Fibroblast of the aortic adventitia (primary cell): ENCODE measurements at regions not wholly inside any gene's neighbourhood (a gene's known extent, or its start where the extent isn't known, plus 50 kb on each side); places are given as distances from the start of the nearest gene placed in this dataset.
"Not testable (repeated sequence)": the region's sequence is repeated elsewhere in the genome, so short reads cannot be mapped to it uniquely, and the experiment has no call there.

Experiments used
- DNase-seq: peaks from one replicate; pipeline ENCODE4 v3.0.0-alpha.2; 2010; ENCODE audit warnings: low read depth
- H3K4me3 ChIP-seq: 2 replicates; pipeline ENCODE4 v1.5.1; 2011; ENCODE audit warnings: low read depth, mild to moderate bottlenecking, control low read depth, low read length, moderate library complexity
- CTCF ChIP-seq: IDR thresholded peaks from 2 replicates; pipeline ENCODE4 v1.5.1; 2011; ENCODE audit warnings: mild to moderate bottlenecking, low read length, control low read depth, inconsistent platforms; ENCODE audit not compliant: insufficient read depth

- TF ChIP-seq CTCF, result no peak
- H3K4me3 ChIP-seq, result no peak overlapping the region
- peak; percentile 26 for DNase-seq
These were observed 129.8 kb downstream of the BCL2L11 start for GRCh38 chr2:111250448-111251030.

- DNase-seq, result peak; percentile 23
- no peak for TF ChIP-seq CTCF
- H3K4me3 ChIP-seq, result no peak overlapping the region
These were observed 131.0 kb downstream of the BCL2L11 start for GRCh38 chr2:111251711-111252110.

- no peak overlapping the region for H3K4me3 ChIP-seq
- DNase-seq, result no peak
- no peak for TF ChIP-seq CTCF
These were observed 131.7 kb downstream of the BCL2L11 start for GRCh38 chr2:111252436-111252835.

- peak; percentile 7 for DNase-seq
- not testable (repeated sequence) for H3K4me3 ChIP-seq
These were observed 134.2 kb downstream of the BCL2L11 start for GRCh38 chr2:111254916-111255315.

GRCh38 chr2:111256628-111257027, 135.9 kb downstream of the BCL2L11 start:
- not testable (repeated sequence) for H3K4me3 ChIP-seq, DNase-seq

- H3K4me3 ChIP-seq, DNase-seq: not testable (repeated sequence)
These were observed 136.9 kb downstream of the BCL2L11 start for GRCh38 chr2:111257607-111258006.

- H3K4me3 ChIP-seq, DNase-seq: not testable (repeated sequence)
These were observed 137.6 kb downstream of the BCL2L11 start for GRCh38 chr2:111258318-111258717.

GRCh38 chr2:111262627-111263379, 142.1 kb downstream of the BCL2L11 start:
- not testable (repeated sequence) for DNase-seq

GRCh38 chr2:111263380-111264017, 142.8 kb downstream of the BCL2L11 start:
- not testable (repeated sequence) for DNase-seq, H3K4me3 ChIP-seq

More at GRCh38 chr2:111262627-111263379, 142.1 kb downstream of the BCL2L11 start:
- not testable (repeated sequence) for H3K4me3 ChIP-seq

- not testable (repeated sequence) for H3K4me3 ChIP-seq, DNase-seq
These were observed 144.2 kb downstream of the BCL2L11 start for GRCh38 chr2:111264956-111265355.

GRCh38 chr2:111266556-111266955, 145.8 kb downstream of the BCL2L11 start:
- not testable (repeated sequence) for H3K4me3 ChIP-seq, DNase-seq
